Fibroblast of lung (primary cell): ENCODE measurements at regions not wholly inside any gene's neighbourhood (a gene's known extent, or its start where the extent isn't known, plus 50 kb on each side); places are given as distances from the start of the nearest gene placed in this dataset.

Source experiments
- DNase-seq, 2 donors: peaks; one replicate each; pipeline versions ENCODE4 v3.0.0 to v3.0.0-alpha.2; 2010; ENCODE audit warnings: low read depth in 2 of 2
- H2AFZ ChIP-seq: 2 replicates; pipeline ENCODE4 v1.5.1; 2012; ENCODE audit warnings: low read length, control low read depth, inconsistent platforms
- H3K27ac ChIP-seq: 2 replicates; pipeline ENCODE4 v1.5.1; 2011; ENCODE audit warnings: low read length, control low read depth; ENCODE audit not compliant: insufficient read depth
- H3K27me3 ChIP-seq: 2 replicates; pipeline ENCODE4 v1.5.1; 2011; ENCODE audit warnings: mild to moderate bottlenecking, low read length; ENCODE audit not compliant: control insufficient read depth, insufficient read depth
- H3K36me3 ChIP-seq: 2 replicates; pipeline ENCODE4 v1.5.1; 2011; ENCODE audit warnings: low read length; ENCODE audit not compliant: control insufficient read depth, insufficient read depth
- H3K4me1 ChIP-seq: 2 replicates; pipeline ENCODE4 v1.5.1; 2011; ENCODE audit warnings: low read length; ENCODE audit not compliant: control insufficient read depth, insufficient read depth; ENCODE audit errors: extremely low read depth
- H3K4me2 ChIP-seq: 2 replicates; pipeline ENCODE4 v1.5.1; 2011; ENCODE audit warnings: low read length, control low read depth; ENCODE audit not compliant: insufficient read depth; ENCODE audit errors: extremely low read depth
- H3K4me3 ChIP-seq, 4 experiments: fragments of 200-600 bp in 1 of 4; sonication (generic) in 1 of 4; replicated peaks in 1 of 4; 2 replicates each; pipeline ENCODE4 v1.5.1; 2011 to 2016; ENCODE audit warnings: low read length in 4 of 4, low read depth in 3 of 4, mild to moderate bottlenecking in 3 of 4, control low read depth in 2 of 4, inconsistent platforms in 1 of 4, mixed read lengths in 1 of 4; ENCODE audit not compliant: insufficient read depth in 1 of 4; ENCODE audit errors: control extremely low read depth in 1 of 4
- H3K79me2 ChIP-seq: 2 replicates; pipeline ENCODE4 v1.5.1; 2012; ENCODE audit warnings: mild to moderate bottlenecking, low read length, inconsistent platforms; ENCODE audit not compliant: control insufficient read depth, insufficient read depth
- H3K9ac ChIP-seq: 2 replicates; pipeline ENCODE4 v1.5.1; 2011; ENCODE audit warnings: mild to moderate bottlenecking, low read length, control low read depth; ENCODE audit not compliant: insufficient read depth
- H3K9me3 ChIP-seq: 2 replicates; pipeline ENCODE4 v1.5.1; 2012; ENCODE audit warnings: low read depth, low read length; ENCODE audit not compliant: control insufficient read depth, insufficient read depth
- H4K20me1 ChIP-seq: 2 replicates; pipeline ENCODE4 v1.5.1; 2011; ENCODE audit warnings: low read length; ENCODE audit not compliant: control insufficient read depth, insufficient read depth; ENCODE audit errors: extremely low read depth
- EZH2 ChIP-seq: IDR thresholded peaks from 2 replicates; pipeline ENCODE4 v1.5.1; 2012; ENCODE audit warnings: low read length, control low read depth, mild to moderate bottlenecking; ENCODE audit errors: missing control alignments
- TF ChIP-seq, protein P1 (sequence below), 2 donors: IDR thresholded peaks in 1 of 2; conservative IDR thresholded peaks in 1 of 2; 1 replicate in 1 of 2; 2 replicates in 1 of 2; pipeline ENCODE4 v1.5.1; 2011 to 2012; ENCODE audit warnings: low read length in 2 of 2, control low read depth in 1 of 2, inconsistent platforms in 1 of 2, low read depth in 1 of 2, mild to moderate bottlenecking in 1 of 2

DNA sequence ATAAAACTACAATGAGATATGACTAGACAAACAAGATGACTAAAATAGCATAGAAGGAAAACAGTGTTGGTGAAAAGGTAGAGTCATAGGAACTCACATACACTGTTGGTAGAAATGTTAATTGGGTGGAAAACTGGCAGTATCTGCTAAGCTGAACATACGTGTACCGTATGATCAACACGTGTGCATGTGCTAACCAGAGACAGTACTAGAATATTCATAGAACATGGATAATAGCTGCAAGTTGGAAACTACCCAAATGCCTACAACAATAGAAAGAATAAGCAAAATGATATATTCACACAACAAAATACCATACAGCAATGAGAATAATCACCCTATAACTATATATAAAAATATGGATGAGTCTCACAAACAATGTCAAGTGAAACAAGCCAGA is 184.0 kb downstream of the IBTK start:
- no peak overlapping the region for H2AFZ ChIP-seq
- H3K9ac ChIP-seq: no peak overlapping the region
- H3K4me3 ChIP-seq: no peak overlapping the region
- no peaks in the 10 kb centered on the region for H3K36me3 ChIP-seq
- H3K27ac ChIP-seq: no peak overlapping the region
- no peak for DNase-seq
- H3K9me3 ChIP-seq: no peaks in the 10 kb centered on the region
- no peaks in the 10 kb centered on the region for H3K4me1 ChIP-seq
- H3K27me3 ChIP-seq: no peaks in the 10 kb centered on the region
- H3K4me2 ChIP-seq: no peak overlapping the region
- TF ChIP-seq EZH2: no peak
- TF ChIP-seq, protein P1, sequence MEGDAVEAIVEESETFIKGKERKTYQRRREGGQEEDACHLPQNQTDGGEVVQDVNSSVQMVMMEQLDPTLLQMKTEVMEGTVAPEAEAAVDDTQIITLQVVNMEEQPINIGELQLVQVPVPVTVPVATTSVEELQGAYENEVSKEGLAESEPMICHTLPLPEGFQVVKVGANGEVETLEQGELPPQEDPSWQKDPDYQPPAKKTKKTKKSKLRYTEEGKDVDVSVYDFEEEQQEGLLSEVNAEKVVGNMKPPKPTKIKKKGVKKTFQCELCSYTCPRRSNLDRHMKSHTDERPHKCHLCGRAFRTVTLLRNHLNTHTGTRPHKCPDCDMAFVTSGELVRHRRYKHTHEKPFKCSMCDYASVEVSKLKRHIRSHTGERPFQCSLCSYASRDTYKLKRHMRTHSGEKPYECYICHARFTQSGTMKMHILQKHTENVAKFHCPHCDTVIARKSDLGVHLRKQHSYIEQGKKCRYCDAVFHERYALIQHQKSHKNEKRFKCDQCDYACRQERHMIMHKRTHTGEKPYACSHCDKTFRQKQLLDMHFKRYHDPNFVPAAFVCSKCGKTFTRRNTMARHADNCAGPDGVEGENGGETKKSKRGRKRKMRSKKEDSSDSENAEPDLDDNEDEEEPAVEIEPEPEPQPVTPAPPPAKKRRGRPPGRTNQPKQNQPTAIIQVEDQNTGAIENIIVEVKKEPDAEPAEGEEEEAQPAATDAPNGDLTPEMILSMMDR (conservative IDR thresholded peaks at IDR 0.05 in 1 of 2, IDR thresholded peaks at IDR 0.05 in 1 of 2; ENCODE audit: low read depth in 1 of 2, low read length in 2 of 2): no peak
- no peaks in the 10 kb centered on the region for H3K79me2 ChIP-seq
- H4K20me1 ChIP-seq: no peaks in the 10 kb centered on the region

DNA sequence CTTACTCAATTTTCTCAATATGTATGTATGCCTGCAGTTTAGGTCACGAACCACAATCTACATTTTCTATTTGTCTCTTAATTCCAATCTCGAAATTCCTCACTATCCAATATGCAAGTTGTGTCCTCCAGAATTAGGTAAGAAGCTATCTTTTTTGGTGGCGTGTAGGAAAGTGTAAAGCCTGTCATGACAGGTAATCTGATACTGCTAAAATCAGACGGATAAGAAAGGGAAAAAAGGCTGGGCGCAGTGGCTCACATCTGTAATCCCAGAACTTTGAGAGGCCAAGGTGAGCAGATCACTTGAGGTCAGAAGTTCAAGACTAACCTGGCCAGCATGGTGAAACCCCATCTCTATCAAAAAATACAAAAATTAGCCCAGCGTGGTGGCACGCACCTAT is 185.3 kb downstream of the IBTK start:
- no peak for TF ChIP-seq EZH2
- TF ChIP-seq, protein P1 (conservative IDR thresholded peaks at IDR 0.05 in 1 of 2, IDR thresholded peaks at IDR 0.05 in 1 of 2; ENCODE audit: low read depth in 1 of 2, low read length in 2 of 2): no peak
- Histone ChIP-seq H3K9ac (no peak overlapping the region), H3K79me2 (no peaks in the 10 kb centered on the region), H3K4me1 (peaks cover 2% of the 10 kb centered on the region), H3K27ac (no peak overlapping the region), H3K36me3 (no peaks in the 10 kb centered on the region), H3K4me2 (no peak overlapping the region), H4K20me1 (no peaks in the 10 kb centered on the region), H3K4me3 (no peak overlapping the region), H3K9me3 (no peaks in the 10 kb centered on the region), H3K27me3 (no peaks in the 10 kb centered on the region), H2AFZ (no peak overlapping the region)
- no peak for DNase-seq

DNA sequence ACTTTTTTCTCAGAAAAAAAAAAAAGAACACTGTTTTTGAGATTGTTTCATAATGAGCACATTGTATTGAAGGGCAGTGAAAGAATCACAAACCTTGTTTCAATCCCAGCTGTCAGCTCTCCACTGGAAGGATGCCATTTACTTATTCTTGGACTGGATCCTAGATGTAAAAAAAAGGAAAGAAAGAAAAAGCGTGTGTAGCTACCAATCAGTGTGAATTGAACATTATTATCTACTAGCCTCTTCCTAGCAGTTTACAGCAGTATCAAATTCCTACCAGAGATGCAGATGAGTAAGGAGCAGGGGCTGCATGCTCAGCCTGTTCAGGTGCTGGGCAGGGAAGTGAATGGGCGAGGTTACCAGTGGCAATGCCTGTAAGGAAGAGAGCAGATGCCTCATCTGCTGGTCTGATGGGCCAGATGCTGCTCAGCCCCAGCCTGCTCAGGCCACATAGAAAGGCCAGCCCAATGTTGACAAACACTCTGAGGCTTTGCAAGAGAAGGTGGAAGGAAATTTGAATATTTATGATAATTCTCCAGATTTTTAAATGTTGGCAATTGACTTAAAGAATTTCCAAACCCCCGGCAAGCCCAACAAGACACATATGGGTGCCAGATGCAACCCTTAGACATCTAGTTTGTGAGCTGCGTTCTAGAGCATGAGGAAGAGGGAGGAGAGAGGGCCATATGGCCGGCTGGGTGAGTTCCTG is 189.5 kb downstream of the IBTK start:
- Histone ChIP-seq H3K9me3 (no peaks in the 10 kb centered on the region), H3K9ac (no peak overlapping the region), H3K4me3 (no peak overlapping the region), H3K36me3 (no peaks in the 10 kb centered on the region), H2AFZ (no peak overlapping the region), H3K27ac (no peak overlapping the region), H3K4me1 (peaks cover 2% of the 10 kb centered on the region), H4K20me1 (no peaks in the 10 kb centered on the region), H3K79me2 (no peaks in the 10 kb centered on the region), H3K27me3 (no peaks in the 10 kb centered on the region), H3K4me2 (peak overlapping the region; percentile 46)
- peak; percentile 54 to 77 for DNase-seq
- TF ChIP-seq, protein P1 (conservative IDR thresholded peaks at IDR 0.05 in 1 of 2, IDR thresholded peaks at IDR 0.05 in 1 of 2; ENCODE audit: low read depth in 1 of 2, low read length in 2 of 2): no peak
- TF ChIP-seq EZH2: no peak
